ENCODE measurements at regions not wholly inside any gene's neighbourhood (a gene's known extent, or its start where the extent isn't known, plus 50 kb on each side); places are given as distances from the start of the nearest gene placed in this dataset.

DNA sequence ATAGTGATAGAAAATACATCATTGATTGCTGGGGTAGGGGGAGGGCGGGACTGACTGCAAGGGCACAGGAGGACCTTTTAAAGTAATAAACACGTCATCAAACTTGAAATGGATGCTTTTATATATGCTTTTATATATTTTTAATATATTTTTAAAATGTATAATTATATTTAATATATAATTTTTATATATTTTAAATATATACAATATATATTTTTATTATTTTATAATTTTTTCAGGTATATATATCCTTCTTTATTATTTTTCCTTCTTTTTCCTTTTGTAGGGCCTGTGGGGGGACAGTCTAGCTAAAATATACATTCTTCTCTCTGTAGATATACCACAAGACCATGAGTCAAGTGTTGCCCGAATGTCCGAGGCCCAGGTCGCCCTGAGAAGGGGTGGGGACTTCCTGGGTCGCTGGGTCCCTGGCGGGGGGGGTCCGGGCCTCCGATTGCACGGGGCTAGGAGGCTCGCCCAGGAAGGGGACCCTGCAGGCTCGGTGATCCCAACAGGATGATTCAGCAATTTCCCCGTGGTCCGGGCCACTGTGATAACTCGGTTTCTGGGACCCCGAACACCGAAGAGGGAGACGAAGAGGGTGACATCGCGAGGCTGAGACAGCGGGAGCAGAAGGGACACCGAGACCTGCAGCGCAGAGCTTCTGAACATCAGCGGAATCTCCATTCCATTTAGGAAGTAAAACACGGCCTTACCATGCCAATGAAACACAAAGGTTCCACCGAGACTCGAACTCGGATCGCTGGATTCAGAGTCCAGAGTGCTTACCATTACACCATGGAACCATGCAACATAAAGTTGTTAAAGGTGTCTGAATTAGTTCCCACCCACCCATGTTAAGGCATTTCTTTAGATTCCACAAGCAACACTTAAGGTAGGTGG lies 112.5 kb upstream of the NBPF11 start:
- Histone ChIP-seq H3K9ac (ENCODE audit: low read depth in 1 of 2, low read length in 2 of 2) (no peak overlapping the region), H3K9me3 (ENCODE audit: control insufficient read depth in 4 of 4, low read length in 3 of 4) (no peaks in the 10 kb centered on the region), H3K27me3 (ENCODE audit: control insufficient read depth in 4 of 4, insufficient read depth in 4 of 4, low read length in 3 of 4) (no peaks in the 10 kb centered on the region), H3K4me1 (ENCODE audit: control insufficient read depth in 4 of 4, insufficient read depth in 4 of 4, low read length in 3 of 4) (peaks cover 0 to 7% (median 2%) of the 10 kb centered on the region in 4 donors), H3K27ac (ENCODE audit: low read depth in 1 of 2, low read length in 2 of 2) (no peak overlapping the region), H3K36me3 (ENCODE audit: control insufficient read depth in 4 of 4, insufficient read depth in 3 of 4, low read depth in 1 of 4, low read length in 3 of 4) (no peaks in the 10 kb centered on the region), H3K4me3 (ENCODE audit: low read depth in 1 of 3, low read length in 3 of 3) (no peak overlapping the region)
- DNase-seq (ENCODE audit: low spot score) = peak; percentile 37
- TF ChIP-seq GABPA (IDR thresholded peaks at IDR 0.05 in 1 of 2, conservative IDR thresholded peaks at IDR 0.05 in 1 of 2) (no peak), FOXA1 (IDR thresholded peaks at IDR 0.05) (no peak), SP1 (IDR thresholded peaks at IDR 0.05) (no peak), TAF1 (conservative IDR thresholded peaks at IDR 0.05) (no peak), HNF4G (IDR thresholded peaks at IDR 0.05) (no peak), EGR1 (IDR thresholded peaks at IDR 0.05; ENCODE audit: low read depth in 2 of 2) (no peak), NR2F2 (IDR thresholded peaks at IDR 0.05) (no peak), RAD21 (IDR thresholded peaks at IDR 0.05) (no peak), YY1 (IDR thresholded peaks at IDR 0.05) (no peak), FOXA2 (IDR thresholded peaks at IDR 0.05) (no peak)
- TF ChIP-seq, protein P1, sequence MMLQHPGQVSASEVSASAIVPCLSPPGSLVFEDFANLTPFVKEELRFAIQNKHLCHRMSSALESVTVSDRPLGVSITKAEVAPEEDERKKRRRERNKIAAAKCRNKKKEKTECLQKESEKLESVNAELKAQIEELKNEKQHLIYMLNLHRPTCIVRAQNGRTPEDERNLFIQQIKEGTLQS (IDR thresholded peaks at IDR 0.05) = no peak
- TF ChIP-seq, protein P2, sequence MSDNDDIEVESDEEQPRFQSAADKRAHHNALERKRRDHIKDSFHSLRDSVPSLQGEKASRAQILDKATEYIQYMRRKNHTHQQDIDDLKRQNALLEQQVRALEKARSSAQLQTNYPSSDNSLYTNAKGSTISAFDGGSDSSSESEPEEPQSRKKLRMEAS (IDR thresholded peaks at IDR 0.05) = no peak
- TF ChIP-seq, protein P3, sequence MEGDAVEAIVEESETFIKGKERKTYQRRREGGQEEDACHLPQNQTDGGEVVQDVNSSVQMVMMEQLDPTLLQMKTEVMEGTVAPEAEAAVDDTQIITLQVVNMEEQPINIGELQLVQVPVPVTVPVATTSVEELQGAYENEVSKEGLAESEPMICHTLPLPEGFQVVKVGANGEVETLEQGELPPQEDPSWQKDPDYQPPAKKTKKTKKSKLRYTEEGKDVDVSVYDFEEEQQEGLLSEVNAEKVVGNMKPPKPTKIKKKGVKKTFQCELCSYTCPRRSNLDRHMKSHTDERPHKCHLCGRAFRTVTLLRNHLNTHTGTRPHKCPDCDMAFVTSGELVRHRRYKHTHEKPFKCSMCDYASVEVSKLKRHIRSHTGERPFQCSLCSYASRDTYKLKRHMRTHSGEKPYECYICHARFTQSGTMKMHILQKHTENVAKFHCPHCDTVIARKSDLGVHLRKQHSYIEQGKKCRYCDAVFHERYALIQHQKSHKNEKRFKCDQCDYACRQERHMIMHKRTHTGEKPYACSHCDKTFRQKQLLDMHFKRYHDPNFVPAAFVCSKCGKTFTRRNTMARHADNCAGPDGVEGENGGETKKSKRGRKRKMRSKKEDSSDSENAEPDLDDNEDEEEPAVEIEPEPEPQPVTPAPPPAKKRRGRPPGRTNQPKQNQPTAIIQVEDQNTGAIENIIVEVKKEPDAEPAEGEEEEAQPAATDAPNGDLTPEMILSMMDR (IDR thresholded peaks at IDR 0.05; ENCODE audit: low read depth, low read length, missing input control) = no peak
- TF ChIP-seq, protein P4, sequence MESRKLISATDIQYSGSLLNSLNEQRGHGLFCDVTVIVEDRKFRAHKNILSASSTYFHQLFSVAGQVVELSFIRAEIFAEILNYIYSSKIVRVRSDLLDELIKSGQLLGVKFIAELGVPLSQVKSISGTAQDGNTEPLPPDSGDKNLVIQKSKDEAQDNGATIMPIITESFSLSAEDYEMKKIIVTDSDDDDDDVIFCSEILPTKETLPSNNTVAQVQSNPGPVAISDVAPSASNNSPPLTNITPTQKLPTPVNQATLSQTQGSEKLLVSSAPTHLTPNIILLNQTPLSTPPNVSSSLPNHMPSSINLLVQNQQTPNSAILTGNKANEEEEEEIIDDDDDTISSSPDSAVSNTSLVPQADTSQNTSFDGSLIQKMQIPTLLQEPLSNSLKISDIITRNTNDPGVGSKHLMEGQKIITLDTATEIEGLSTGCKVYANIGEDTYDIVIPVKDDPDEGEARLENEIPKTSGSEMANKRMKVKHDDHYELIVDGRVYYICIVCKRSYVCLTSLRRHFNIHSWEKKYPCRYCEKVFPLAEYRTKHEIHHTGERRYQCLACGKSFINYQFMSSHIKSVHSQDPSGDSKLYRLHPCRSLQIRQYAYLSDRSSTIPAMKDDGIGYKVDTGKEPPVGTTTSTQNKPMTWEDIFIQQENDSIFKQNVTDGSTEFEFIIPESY (IDR thresholded peaks at IDR 0.05) = no peak
- 33% methylated on average over 29 of the region's 29 CpGs for WGBS

DNA sequence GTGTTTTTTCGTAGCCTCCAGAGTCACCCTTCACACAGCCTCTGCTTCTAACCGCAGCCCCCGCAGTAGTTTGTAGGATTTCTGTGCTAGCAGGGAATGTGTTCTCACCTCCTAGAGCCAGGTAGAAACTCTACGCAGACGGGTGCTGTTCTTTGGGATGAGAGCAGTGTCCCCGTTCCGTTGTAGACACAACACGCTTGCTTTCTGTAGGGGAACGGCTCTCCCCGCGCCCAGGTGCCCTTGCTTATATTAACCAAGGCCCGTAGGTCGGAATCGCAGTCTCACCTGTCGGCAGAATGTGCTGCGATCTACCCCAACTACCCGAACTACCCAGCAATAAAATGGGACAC lies 111.8 kb upstream of the NBPF11 start:
- Histone ChIP-seq H3K9me3 (ENCODE audit: control insufficient read depth in 4 of 4, low read length in 3 of 4) (no peaks in the 10 kb centered on the region), H3K4me3 (ENCODE audit: low read depth in 1 of 3, low read length in 3 of 3) (peak overlapping the region; percentile 46 to 78 (median 75)), H3K4me1 (ENCODE audit: control insufficient read depth in 4 of 4, insufficient read depth in 4 of 4, low read length in 3 of 4) (peaks cover 0 to 7% (median 2%) of the 10 kb centered on the region in 4 donors), H3K9ac (ENCODE audit: low read depth in 1 of 2, low read length in 2 of 2) (peak overlapping the region in 1 of 2 donors; percentile 84), H3K27ac (ENCODE audit: low read depth in 1 of 2, low read length in 2 of 2) (peak overlapping the region; percentile 31 to 55), H3K27me3 (ENCODE audit: control insufficient read depth in 4 of 4, insufficient read depth in 4 of 4, low read length in 3 of 4) (no peaks in the 10 kb centered on the region), H3K36me3 (ENCODE audit: control insufficient read depth in 4 of 4, insufficient read depth in 3 of 4, low read depth in 1 of 4, low read length in 3 of 4) (no peaks in the 10 kb centered on the region)
- 3% methylated on average over 17 of the region's 17 CpGs for WGBS
- no peak for DNase-seq (ENCODE audit: low spot score)
- TF ChIP-seq FOXA1 (IDR thresholded peaks at IDR 0.05) (no peak), RXRA (IDR thresholded peaks at IDR 0.05) (no peak), EGR1 (IDR thresholded peaks at IDR 0.05; ENCODE audit: low read depth in 2 of 2) (no peak), HNF4A (conservative IDR thresholded peaks at IDR 0.05) (no peak), YY1 (IDR thresholded peaks at IDR 0.05) (no peak), FOXA2 (IDR thresholded peaks at IDR 0.05) (no peak), JUND (IDR thresholded peaks at IDR 0.05) (no peak), GABPA (IDR thresholded peaks at IDR 0.05 in 1 of 2, conservative IDR thresholded peaks at IDR 0.05 in 1 of 2) (no peak), TAF1 (conservative IDR thresholded peaks at IDR 0.05) (no peak), HNF4G (IDR thresholded peaks at IDR 0.05) (no peak)
- TF ChIP-seq, protein P1 (IDR thresholded peaks at IDR 0.05) = no peak
- TF ChIP-seq, protein P3 (IDR thresholded peaks at IDR 0.05; ENCODE audit: low read depth, low read length, missing input control) = no peak
- TF ChIP-seq, protein P4 (IDR thresholded peaks at IDR 0.05) = no peak
- TF ChIP-seq, protein P2 (IDR thresholded peaks at IDR 0.05) = no peak

Data from liver (tissue), 8 donors.